Gastroesophageal sphincter (tissue), 4 donors: ENCODE measurements at regions not wholly inside any gene's neighbourhood (a gene's known extent, or its start where the extent isn't known, plus 50 kb on each side); places are given as distances from the start of the nearest gene placed in this dataset.

Experiments used
- ATAC-seq: fragments of 150-250 bp; one replicate; pipeline ENCODE4 v1.9.1; 2016; ENCODE audit warnings: mild to moderate bottlenecking, moderate library complexity
- H3K27ac ChIP-seq, 4 donors: fragments of 200-600 bp; sonication (generic) in 3 of 4; 1 replicate in 3 of 4; 2 replicates in 1 of 4; pipeline ENCODE4 v1.5.1; 2016 to 2019
- H3K27me3 ChIP-seq: fragments of 200-600 bp; sonication (generic); one replicate; pipeline ENCODE4 v1.5.1; 2019
- H3K36me3 ChIP-seq, 2 donors: fragments of 200-600 bp; sonication (generic); one replicate each; pipeline ENCODE4 v1.5.1; 2019; ENCODE audit warnings: control low read depth in 1 of 2
- H3K4me1 ChIP-seq, 3 donors: fragments of 200-600 bp; sonication (generic); 1 replicate in 2 of 3; 2 replicates in 1 of 3; pipeline ENCODE4 v1.5.1; 2016 to 2019; ENCODE audit warnings: control low read depth in 2 of 3
- H3K4me3 ChIP-seq, 2 donors: fragments of 200-600 bp; sonication (generic); one replicate each; pipeline ENCODE4 v1.5.1; 2019; ENCODE audit warnings: mild to moderate bottlenecking in 1 of 2, moderate library complexity in 1 of 2
- H3K9me3 ChIP-seq, 3 donors: fragments of 200-600 bp; sonication (generic); one replicate each; pipeline ENCODE4 v1.5.1; 2017 to 2019; ENCODE audit warnings: control low read depth in 2 of 3
- EP300 ChIP-seq: sonication (generic); formaldehyde crosslinking; IDR thresholded peaks from one replicate; pipeline ENCODE4 v1.6.1; 2017; ENCODE audit warnings: antibody characterized with exemption, mild to moderate bottlenecking
- POLR2A ChIP-seq, 2 donors: fragments of 450-650 bp; IDR thresholded peaks; one replicate each; pipeline ENCODE4 v1.6.1; 2017; ENCODE audit warnings: antibody characterized with exemption in 2 of 2, mild to moderate bottlenecking in 2 of 2, moderate library complexity in 1 of 2
- POLR2AphosphoS5 ChIP-seq: sonication (generic); formaldehyde crosslinking; IDR thresholded peaks from one replicate; pipeline ENCODE4 v1.6.1; 2017; ENCODE audit warnings: antibody characterized with exemption
- WGBS, 2 donors: methylation state at CpG; one replicate each; pipeline ENCODE4 v1.1.5; 2018; ENCODE audit warnings: low coverage in 1 of 2; 5-methylcytosine and 5-hydroxymethylcytosine counted together
- TF ChIP-seq, protein P1 (sequence below), 4 experiments: fragments of 200-600 bp in 2 of 4; fragments of 450-650 bp in 2 of 4; sonication (generic) in 1 of 4; IDR thresholded peaks; one replicate each; pipeline ENCODE4 v1.5.1; 2017 to 2019; ENCODE audit warnings: antibody characterized with exemption in 4 of 4, mild to moderate bottlenecking in 2 of 4, moderate library complexity in 2 of 4

- Histone ChIP-seq H3K4me3 (no peak overlapping the region), H3K9me3 (no peaks in the 10 kb centered on the region), H3K27me3 (no peaks in the 10 kb centered on the region), H3K27ac (no peak overlapping the region), H3K4me1 (no peaks in the 10 kb centered on the region), H3K36me3 (no peaks in the 10 kb centered on the region)
- 86 to 88% methylated on average over 2 of the region's 2 CpGs for WGBS, 2 donors
- ATAC-seq = no peak
- no peak for TF ChIP-seq EP300
- TF ChIP-seq, protein P1, sequence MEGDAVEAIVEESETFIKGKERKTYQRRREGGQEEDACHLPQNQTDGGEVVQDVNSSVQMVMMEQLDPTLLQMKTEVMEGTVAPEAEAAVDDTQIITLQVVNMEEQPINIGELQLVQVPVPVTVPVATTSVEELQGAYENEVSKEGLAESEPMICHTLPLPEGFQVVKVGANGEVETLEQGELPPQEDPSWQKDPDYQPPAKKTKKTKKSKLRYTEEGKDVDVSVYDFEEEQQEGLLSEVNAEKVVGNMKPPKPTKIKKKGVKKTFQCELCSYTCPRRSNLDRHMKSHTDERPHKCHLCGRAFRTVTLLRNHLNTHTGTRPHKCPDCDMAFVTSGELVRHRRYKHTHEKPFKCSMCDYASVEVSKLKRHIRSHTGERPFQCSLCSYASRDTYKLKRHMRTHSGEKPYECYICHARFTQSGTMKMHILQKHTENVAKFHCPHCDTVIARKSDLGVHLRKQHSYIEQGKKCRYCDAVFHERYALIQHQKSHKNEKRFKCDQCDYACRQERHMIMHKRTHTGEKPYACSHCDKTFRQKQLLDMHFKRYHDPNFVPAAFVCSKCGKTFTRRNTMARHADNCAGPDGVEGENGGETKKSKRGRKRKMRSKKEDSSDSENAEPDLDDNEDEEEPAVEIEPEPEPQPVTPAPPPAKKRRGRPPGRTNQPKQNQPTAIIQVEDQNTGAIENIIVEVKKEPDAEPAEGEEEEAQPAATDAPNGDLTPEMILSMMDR (IDR thresholded peaks at IDR 0.05) = no peak
- no peak for TF ChIP-seq POLR2AphosphoS5
- TF ChIP-seq POLR2A (IDR thresholded peaks at IDR 0.05) = no peak
These were observed 189.2 kb upstream of the RBMS3 start for GRCh38 chr3:29091599-29092189.

GRCh38 chr3:29092348-29092747 lies 188.5 kb upstream of the RBMS3 start:
- no peaks in the 10 kb centered on the region for H3K27me3 ChIP-seq
- peaks cover 0 to 3% (median 0%) of the 10 kb centered on the region in 3 donors for H3K9me3 ChIP-seq
- H3K27ac ChIP-seq = no peak overlapping the region
- TF ChIP-seq POLR2AphosphoS5 = no peak
- TF ChIP-seq, protein P1 (IDR thresholded peaks at IDR 0.05) = no peak
- TF ChIP-seq EP300 = no peak
- no peak for TF ChIP-seq POLR2A (IDR thresholded peaks at IDR 0.05)
- no peak overlapping the region for H3K4me3 ChIP-seq
- H3K4me1 ChIP-seq = no peaks in the 10 kb centered on the region
- no peak for ATAC-seq
- 56% methylated on average over 3 of the region's 3 CpGs for WGBS, 2 donors
- H3K36me3 ChIP-seq = no peaks in the 10 kb centered on the region

GRCh38 chr3:29099296-29099695 lies 181.6 kb upstream of the RBMS3 start:
- Histone ChIP-seq H3K9me3 (peaks cover 0 to 6% (median 0%) of the 10 kb centered on the region in 3 donors), H3K27me3 (no peaks in the 10 kb centered on the region), H3K4me3 (no peak overlapping the region), H3K36me3 (no peaks in the 10 kb centered on the region), H3K27ac (no peak overlapping the region), H3K4me1 (no peaks in the 10 kb centered on the region)
- no peak for ATAC-seq
- 43 to 60% methylated on average over 1 to 2 of the region's 3 CpGs for WGBS, 2 donors
- TF ChIP-seq POLR2AphosphoS5 = no peak
- TF ChIP-seq POLR2A (IDR thresholded peaks at IDR 0.05) = no peak
- TF ChIP-seq, protein P1 (IDR thresholded peaks at IDR 0.05) = no peak
- no peak for TF ChIP-seq EP300

- no peak for ATAC-seq
- H3K27me3 ChIP-seq = no peaks in the 10 kb centered on the region
- TF ChIP-seq POLR2A (IDR thresholded peaks at IDR 0.05) (no peak), POLR2AphosphoS5 (no peak), EP300 (no peak)
- TF ChIP-seq, protein P1 (IDR thresholded peaks at IDR 0.05) = no peak
- WGBS, 2 donors = no CpG with 5 or more reads among the region's 1 CpG
- no peak overlapping the region for H3K27ac ChIP-seq
- H3K36me3 ChIP-seq = no peaks in the 10 kb centered on the region
- no peaks in the 10 kb centered on the region for H3K4me1 ChIP-seq
- no peak overlapping the region for H3K4me3 ChIP-seq
- peaks cover 0 to 6% (median 0%) of the 10 kb centered on the region in 3 donors for H3K9me3 ChIP-seq
These were observed 181.1 kb upstream of the RBMS3 start for GRCh38 chr3:29099775-29100174.

DNA sequence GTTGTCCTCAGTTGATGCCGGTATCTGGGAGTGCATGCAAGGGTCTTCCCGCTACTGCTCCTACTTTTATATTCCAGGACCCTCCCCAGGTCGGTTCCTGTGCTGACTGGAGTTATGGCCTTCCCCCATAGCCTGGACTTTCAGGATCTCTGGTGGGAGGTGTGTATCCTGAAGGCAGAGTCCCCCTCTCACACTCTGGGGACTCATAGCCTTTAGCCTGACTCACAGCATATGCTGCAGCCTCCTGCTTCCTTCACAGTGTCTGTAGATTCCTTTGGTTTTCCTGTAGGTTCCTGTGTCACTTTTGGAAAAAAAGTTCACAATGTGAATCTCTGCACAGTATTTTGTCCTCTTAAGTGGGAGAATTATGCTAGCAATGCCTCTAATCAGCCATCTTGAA lies 180.6 kb upstream of the RBMS3 start:
- H3K4me1 ChIP-seq = no peaks in the 10 kb centered on the region
- WGBS, 2 donors = 81 to 92% methylated on average over 2 to 3 of the region's 3 CpGs

More for the DNA sequence above, 180.6 kb upstream of the RBMS3 start:
- Histone ChIP-seq H3K27me3 (no peaks in the 10 kb centered on the region), H3K4me3 (no peak overlapping the region), H3K27ac (no peak overlapping the region), H3K9me3 (peaks cover 0 to 6% (median 0%) of the 10 kb centered on the region in 3 donors), H3K36me3 (no peaks in the 10 kb centered on the region)
- no peak for ATAC-seq
- TF ChIP-seq EP300 = no peak
- TF ChIP-seq POLR2A (IDR thresholded peaks at IDR 0.05) = no peak
- TF ChIP-seq, protein P1 (IDR thresholded peaks at IDR 0.05) = no peak
- no peak for TF ChIP-seq POLR2AphosphoS5
